Thyroid gland (tissue), 4 donors: ENCODE measurements at regions not wholly inside any gene's neighbourhood (a gene's known extent, or its start where the extent isn't known, plus 50 kb on each side); places are given as distances from the start of the nearest gene placed in this dataset.

Experiments
- DNase-seq, 2 donors: peaks; one replicate each; pipeline ENCODE4 v3.0.0-alpha.2; 2019
- H3K27ac ChIP-seq, 3 donors: fragments of 200-600 bp; sonication (generic); 1 replicate in 2 of 3; 2 replicates in 1 of 3; pipeline ENCODE4 v1.5.1; 2016 to 2019; ENCODE audit warnings: mild to moderate bottlenecking in 1 of 3, moderate library complexity in 1 of 3
- H3K27me3 ChIP-seq: fragments of 200-600 bp; sonication (generic); one replicate; pipeline ENCODE4 v1.5.1; 2019
- H3K36me3 ChIP-seq, 2 donors: fragments of 200-600 bp; sonication (generic); one replicate each; pipeline ENCODE4 v1.5.1; 2016 to 2019
- H3K4me1 ChIP-seq, 2 donors: fragments of 200-600 bp; sonication (generic); one replicate each; pipeline ENCODE4 v1.5.1; 2017 to 2019
- H3K4me3 ChIP-seq, 3 donors: fragments of 200-600 bp; sonication (generic); replicated peaks in 1 of 3; 1 replicate in 2 of 3; 2 replicates in 1 of 3; pipeline ENCODE4 v1.5.1; 2016; ENCODE audit warnings: mild to moderate bottlenecking in 1 of 3
- H3K9me3 ChIP-seq: fragments of 200-600 bp; sonication (generic); one replicate; pipeline ENCODE4 v1.5.1; 2017
- POLR2A ChIP-seq, 2 donors: fragments of 450-650 bp; IDR thresholded peaks; one replicate each; pipeline ENCODE4 v1.6.1; 2017; ENCODE audit warnings: antibody characterized with exemption in 2 of 2, mild to moderate bottlenecking in 2 of 2, moderate library complexity in 1 of 2
- WGBS, 2 donors: methylation state at CpG; one replicate each; pipeline ENCODE4 v1.1.5; 2017; 5-methylcytosine and 5-hydroxymethylcytosine counted together
- intact Hi-C: fragments of 100-400 bp; cut with DNase I; formaldehyde crosslinking; loops from one replicate; pipeline ENCODE4 v1.15.1; 2023
- TF ChIP-seq, protein P1 (sequence below), 6 experiments: fragments of 200-600 bp in 3 of 6; fragments of 450-650 bp in 3 of 6; sonication (generic) in 3 of 6; IDR thresholded peaks; one replicate each; pipeline ENCODE4 v1.5.1; 2016 to 2019; ENCODE audit warnings: antibody characterized with exemption in 6 of 6, mild to moderate bottlenecking in 2 of 6, inconsistent platforms in 1 of 6, moderate library complexity in 1 of 6

DNA sequence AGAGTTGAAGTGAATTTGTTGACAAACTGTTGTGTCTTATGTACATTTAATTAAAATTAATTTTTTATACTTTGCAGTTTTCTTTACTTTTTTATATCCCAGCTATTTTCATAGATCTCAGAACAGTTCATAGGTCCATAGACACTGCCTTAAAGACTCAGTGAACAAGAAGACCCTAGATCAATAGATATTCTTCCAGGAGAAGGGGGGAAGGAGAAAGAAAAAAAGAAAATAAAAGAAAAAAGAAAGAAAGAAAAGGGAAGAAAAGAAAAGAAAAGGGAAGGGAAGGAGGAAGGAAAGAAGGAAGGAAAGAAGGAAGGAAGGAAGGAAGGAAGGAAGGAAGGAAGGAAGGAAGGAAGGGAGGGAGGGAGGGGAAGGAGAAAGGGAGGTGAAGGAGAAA, 130.8 kb downstream of the MAFB start:
- TF ChIP-seq POLR2A (IDR thresholded peaks at IDR 0.05) = no peak
- TF ChIP-seq, protein P1, sequence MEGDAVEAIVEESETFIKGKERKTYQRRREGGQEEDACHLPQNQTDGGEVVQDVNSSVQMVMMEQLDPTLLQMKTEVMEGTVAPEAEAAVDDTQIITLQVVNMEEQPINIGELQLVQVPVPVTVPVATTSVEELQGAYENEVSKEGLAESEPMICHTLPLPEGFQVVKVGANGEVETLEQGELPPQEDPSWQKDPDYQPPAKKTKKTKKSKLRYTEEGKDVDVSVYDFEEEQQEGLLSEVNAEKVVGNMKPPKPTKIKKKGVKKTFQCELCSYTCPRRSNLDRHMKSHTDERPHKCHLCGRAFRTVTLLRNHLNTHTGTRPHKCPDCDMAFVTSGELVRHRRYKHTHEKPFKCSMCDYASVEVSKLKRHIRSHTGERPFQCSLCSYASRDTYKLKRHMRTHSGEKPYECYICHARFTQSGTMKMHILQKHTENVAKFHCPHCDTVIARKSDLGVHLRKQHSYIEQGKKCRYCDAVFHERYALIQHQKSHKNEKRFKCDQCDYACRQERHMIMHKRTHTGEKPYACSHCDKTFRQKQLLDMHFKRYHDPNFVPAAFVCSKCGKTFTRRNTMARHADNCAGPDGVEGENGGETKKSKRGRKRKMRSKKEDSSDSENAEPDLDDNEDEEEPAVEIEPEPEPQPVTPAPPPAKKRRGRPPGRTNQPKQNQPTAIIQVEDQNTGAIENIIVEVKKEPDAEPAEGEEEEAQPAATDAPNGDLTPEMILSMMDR (IDR thresholded peaks at IDR 0.05) = no peak
- intact Hi-C loops = no loop called here
- no peak for DNase-seq
- Histone ChIP-seq H3K27ac (no peak overlapping the region), H3K9me3 (no peaks in the 10 kb centered on the region), H3K4me3 (no peak overlapping the region), H3K4me1 (peaks cover 0 to 3% of the 10 kb centered on the region in 2 donors), H3K36me3 (no peaks in the 10 kb centered on the region), H3K27me3 (no peaks in the 10 kb centered on the region)

DNA sequence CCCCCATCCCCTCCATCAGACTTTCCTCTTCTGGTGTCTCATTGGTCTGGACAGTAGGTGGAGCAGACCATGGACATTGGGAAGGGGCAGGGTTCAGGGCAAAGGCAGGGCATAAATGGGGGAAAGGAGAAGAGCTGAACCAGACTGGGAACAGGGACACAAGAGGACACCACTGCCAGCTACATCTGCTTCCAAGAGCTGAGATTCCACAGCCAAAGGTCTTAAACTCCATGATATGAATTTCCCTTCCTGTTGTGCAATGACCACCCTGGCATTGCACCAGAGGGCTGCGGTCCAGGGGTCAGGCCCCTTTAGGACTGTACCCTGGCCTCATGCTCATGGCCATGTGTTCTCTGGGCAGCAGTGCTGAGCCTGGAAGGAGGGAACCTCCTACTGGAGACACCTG, 137.9 kb downstream of the MAFB start:
- 60 to 71% methylated on average over 1 of the region's 1 CpG for WGBS, 2 donors
- intact Hi-C loops = no loop called here

DNA sequence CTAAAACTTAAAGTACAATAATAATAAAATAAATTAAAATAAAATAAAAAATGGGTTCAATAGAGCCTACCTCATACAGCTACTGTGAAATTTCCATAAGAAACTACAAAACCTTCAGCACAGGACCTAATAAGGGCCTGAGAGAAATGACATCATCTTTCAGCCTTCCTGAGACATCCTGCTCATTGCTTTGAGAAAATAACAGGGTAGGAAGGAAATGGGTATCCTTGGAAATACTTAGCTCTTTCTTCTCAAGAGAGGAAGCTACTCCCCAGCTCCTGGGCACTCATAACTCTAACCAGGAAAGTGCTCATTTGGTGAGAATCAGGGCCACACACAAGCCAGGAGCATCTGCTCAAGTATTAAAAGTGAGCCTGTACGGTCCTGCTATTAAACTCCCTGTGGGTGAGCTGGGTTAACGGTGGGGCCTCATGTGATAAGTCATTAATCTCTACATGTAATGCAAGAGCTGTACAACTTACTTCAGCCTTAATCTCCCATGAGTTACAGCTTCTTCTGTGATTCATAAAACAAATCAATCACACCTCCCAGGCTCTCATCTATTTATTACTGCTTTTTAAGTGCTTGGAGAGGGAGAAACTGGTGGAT, 141.4 kb downstream of the MAFB start:
- Histone ChIP-seq H3K36me3 (no peaks in the 10 kb centered on the region), H3K4me3 (no peak overlapping the region), H3K27me3 (no peaks in the 10 kb centered on the region), H3K27ac (no peak overlapping the region), H3K9me3 (no peaks in the 10 kb centered on the region), H3K4me1 (no peaks in the 10 kb centered on the region)
- no peak for DNase-seq
- intact Hi-C loops = no loop called here
- TF ChIP-seq POLR2A (IDR thresholded peaks at IDR 0.05) = no peak
- TF ChIP-seq, protein P1 (IDR thresholded peaks at IDR 0.05) = no peak
- 65% methylated on average over 2 of the region's 2 CpGs for WGBS, 2 donors

More for the DNA sequence above, 137.9 kb downstream of the MAFB start:
- Histone ChIP-seq H3K36me3 (no peaks in the 10 kb centered on the region), H3K4me3 (no peak overlapping the region), H3K27me3 (no peaks in the 10 kb centered on the region), H3K9me3 (no peaks in the 10 kb centered on the region), H3K27ac (no peak overlapping the region), H3K4me1 (no peaks in the 10 kb centered on the region)
- peak; percentile 12 to 20 for DNase-seq
- TF ChIP-seq, protein P1 (IDR thresholded peaks at IDR 0.05) = no peak
- no peak for TF ChIP-seq POLR2A (IDR thresholded peaks at IDR 0.05)

DNA sequence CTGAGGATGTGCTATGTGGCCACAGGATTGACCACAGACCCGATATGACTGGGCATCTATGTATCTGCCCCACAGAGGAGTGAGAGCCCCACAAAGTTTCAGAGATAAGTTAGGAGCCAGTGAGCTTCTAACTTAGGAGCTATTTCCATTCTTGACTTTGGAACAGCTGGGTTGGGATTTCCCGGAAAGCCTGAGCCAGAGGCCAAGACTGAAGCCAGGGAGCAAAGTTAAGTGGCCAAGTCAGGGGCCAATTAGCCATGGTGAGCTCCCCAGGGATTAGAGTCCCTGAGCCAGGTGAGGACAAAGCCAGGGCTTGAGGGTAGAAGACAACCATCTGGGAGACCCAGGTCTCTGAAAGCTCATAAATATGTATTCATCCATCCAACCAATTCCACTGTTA, 143.6 kb downstream of the MAFB start:
- Histone ChIP-seq H3K9me3 (no peaks in the 10 kb centered on the region), H3K27ac (no peak overlapping the region), H3K36me3 (no peaks in the 10 kb centered on the region), H3K27me3 (no peaks in the 10 kb centered on the region), H3K4me3 (no peak overlapping the region), H3K4me1 (no peaks in the 10 kb centered on the region)
- no peak for TF ChIP-seq POLR2A (IDR thresholded peaks at IDR 0.05)
- WGBS, 2 donors = 87 to 94% methylated on average over 2 of the region's 2 CpGs
- intact Hi-C loops = no loop called here
- no peak for DNase-seq

DNA sequence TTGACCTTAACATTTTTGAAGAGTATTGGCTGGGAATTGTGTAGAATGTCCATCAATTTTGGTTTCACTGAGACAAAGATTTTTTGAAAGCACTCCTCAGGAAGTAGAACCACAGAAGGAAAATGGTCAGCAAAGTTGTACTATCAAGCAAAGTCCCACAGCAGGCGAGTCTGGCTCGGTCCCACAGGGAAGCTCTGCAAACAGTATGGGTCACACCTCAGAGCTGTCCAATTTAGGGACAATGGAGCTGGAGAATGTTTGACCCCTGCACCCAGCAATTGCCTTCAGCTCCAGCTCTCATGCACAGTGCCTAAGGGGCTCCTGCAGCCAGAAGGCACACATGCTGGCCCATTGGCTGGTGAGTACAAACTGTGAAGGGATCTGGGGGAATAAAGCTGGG, 147.0 kb downstream of the MAFB start:
- no peak overlapping the region for H3K4me3 ChIP-seq
- 73 to 79% methylated on average over 2 of the region's 2 CpGs for whole genome bisulfite sequencing, 2 donors
- no peaks in the 10 kb centered on the region for H3K36me3 ChIP-seq
- H3K27ac ChIP-seq = no peak overlapping the region
- intact Hi-C loops = no loop called here
- H3K4me1 ChIP-seq = no peaks in the 10 kb centered on the region
- TF ChIP-seq, protein P1 (IDR thresholded peaks at IDR 0.05) = no peak
- TF ChIP-seq POLR2A (IDR thresholded peaks at IDR 0.05) = no peak
- H3K27me3 ChIP-seq = no peaks in the 10 kb centered on the region
- no peak for DNase-seq
- no peaks in the 10 kb centered on the region for H3K9me3 ChIP-seq

DNA sequence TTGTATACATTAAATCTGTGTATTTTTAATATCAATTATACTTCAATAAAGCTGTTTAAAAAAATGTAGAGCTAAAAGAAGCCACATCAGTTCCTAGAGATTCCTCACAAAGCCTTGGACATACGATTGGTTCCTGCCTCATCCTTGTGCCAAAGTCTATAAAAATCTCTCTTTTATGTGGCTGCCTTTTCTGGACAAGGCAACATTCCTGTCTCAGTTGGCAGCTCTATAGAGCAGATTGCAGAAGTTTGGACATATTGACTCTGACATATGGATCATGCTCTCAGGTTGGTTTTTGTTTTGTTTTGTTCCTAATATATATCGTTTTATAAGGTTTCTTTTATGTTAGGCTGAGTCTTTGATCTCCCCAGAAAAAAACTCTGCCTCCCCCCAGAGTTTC, 148.9 kb downstream of the MAFB start:
- TF ChIP-seq, protein P1 (IDR thresholded peaks at IDR 0.05) = no peak
- TF ChIP-seq POLR2A (IDR thresholded peaks at IDR 0.05) = no peak
- WGBS, 2 donors = 62 to 66% methylated on average over 2 of the region's 2 CpGs

More for the DNA sequence above, 148.9 kb downstream of the MAFB start:
- no peaks in the 10 kb centered on the region for H3K9me3 ChIP-seq
- DNase-seq = no peak
- no peaks in the 10 kb centered on the region for H3K36me3 ChIP-seq
- H3K27ac ChIP-seq = no peak overlapping the region
- no peak overlapping the region for H3K4me3 ChIP-seq
- H3K27me3 ChIP-seq = no peaks in the 10 kb centered on the region
- no peaks in the 10 kb centered on the region for H3K4me1 ChIP-seq
- intact Hi-C loops = no loop called here
